ENCODE measurements at regions not wholly inside any gene's neighbourhood (a gene's known extent, or its start where the extent isn't known, plus 50 kb on each side); places are given as distances from the start of the nearest gene placed in this dataset.

- no peak for TF ChIP-seq CREB1 (IDR thresholded peaks at IDR 0.05; ENCODE audit: low read depth)
- TF ChIP-seq USF1 (IDR thresholded peaks at IDR 0.05) = no peak
- TF ChIP-seq TCF12 (IDR thresholded peaks at IDR 0.05; ENCODE audit: low read depth) = no peak
- no peak for TF ChIP-seq REST (IDR thresholded peaks at IDR 0.05; ENCODE audit: low read depth)
- TF ChIP-seq FOXM1 (IDR thresholded peaks at IDR 0.05; ENCODE audit: borderline replicate concordance, low read depth) = no peak
- no peak for TF ChIP-seq EGR1 (IDR thresholded peaks at IDR 0.05)
These were observed 92.4 kb downstream of the MINAR1 start for GRCh38 chr15:79524531-79524930.

Measured in Ishikawa (cell line).